ENCODE measurements at regions not wholly inside any gene's neighbourhood (a gene's known extent, or its start where the extent isn't known, plus 50 kb on each side); places are given as distances from the start of the nearest gene placed in this dataset.
A peak's percentile ranks its signal among the peaks of the same experiment; 100 is the strongest.

DNA sequence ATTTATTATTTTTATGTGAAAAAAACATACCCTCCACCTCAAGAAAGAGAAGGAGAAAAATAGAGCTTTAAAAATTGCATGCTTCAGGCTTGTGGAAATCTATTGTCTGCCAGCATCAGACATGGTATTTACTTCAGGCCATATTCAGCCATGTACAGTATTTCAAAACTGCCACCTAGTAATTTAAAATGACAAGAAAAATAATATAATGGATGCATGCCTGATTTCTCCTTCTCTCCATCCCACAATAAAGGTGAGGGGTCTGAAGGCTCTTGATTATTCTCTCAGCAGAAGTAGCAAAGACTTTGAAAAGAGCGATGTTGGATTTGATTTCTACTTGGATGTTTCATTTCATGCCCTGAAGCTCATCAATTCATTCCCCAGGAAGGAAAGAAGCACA, 250.7 kb downstream of the TBC1D4 start:
- DNase-seq: no peak

DNA sequence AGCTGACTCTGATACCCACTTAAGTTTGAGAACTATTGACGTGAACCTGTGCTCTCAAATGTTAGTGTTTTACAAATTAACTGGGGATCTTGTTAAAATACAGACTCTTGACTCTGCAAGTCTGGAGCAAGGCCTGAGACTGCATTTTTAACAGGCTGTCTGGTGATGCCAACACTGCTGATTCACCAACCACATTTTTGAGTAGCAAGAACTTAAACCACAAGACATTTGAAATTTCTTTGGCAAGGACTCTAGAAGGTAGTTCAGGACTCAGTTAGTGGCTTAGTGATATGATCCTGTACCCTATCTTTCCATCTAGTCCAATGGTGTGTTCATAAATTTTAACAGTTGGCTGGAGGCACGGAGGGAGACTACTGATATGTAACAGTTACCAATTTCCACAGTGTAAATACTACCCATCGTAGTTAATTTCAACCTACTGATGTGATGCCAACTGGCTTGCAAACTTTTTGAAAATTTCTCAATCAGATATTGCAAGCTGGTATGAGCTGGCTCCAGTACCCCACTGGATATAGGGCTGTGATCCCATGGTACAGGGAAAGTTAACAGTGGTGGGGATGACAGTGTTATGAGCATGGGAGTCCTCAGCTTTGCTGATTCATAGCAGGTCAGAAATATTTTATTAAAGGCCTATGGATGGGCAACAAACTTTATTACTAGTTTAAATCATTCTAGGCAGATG, 255.1 kb downstream of the TBC1D4 start:
- no peak for DNase-seq

DNA sequence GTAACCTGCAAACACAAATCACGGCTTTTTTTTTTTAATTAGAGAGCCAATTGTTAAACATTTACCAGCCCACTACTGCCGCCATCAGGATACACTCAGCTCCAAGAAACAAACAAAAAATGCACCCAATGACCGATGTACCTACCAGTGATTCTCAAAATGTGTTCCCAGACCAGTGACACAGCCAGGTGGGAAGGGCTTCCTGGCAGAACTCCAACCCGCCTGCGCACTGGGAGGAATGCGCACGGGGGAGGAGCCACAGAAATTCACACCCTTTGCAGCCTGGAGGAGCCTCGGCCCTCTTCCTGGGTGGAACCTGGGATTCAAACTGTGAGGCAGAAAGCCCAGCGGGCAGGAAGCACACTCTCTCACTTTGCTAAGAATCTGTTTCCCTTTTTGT, 255.9 kb downstream of the TBC1D4 start:
- peak; percentile 33 for DNase-seq

DNA sequence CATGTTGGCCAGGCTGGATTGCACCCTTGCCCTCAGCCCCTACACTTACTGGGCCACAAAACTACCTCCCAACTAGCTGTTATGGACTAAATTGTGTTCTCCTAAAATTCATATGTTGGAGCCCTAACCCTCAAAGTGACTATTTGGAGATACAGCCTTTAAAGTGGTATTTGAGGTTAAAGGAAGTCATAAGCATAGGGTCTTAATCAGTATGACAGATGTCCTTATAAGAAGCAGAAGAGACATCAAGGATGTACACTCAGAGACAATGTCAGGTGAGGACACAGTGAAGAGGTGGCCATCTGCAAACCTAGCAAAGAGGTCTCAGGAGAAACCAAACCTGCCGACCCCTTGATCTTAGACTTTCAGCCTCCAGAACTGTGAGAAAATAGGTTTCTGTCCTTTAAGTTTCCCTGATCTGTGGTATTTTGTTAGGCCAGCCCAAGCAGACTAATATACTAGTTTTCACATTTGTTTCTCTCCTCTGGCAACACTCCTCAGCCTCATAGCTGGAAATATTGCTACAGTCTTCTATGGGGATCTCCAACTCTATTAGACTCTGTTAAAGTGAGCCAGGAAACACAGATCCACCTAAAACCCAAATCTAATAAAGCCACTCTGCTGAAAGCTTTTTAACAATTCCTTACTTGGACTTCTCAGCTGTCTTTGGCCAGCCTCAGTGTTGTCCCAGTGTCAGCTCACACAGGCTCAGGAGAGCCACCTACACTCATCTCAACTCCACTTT, 256.5 kb downstream of the TBC1D4 start:
- peak; percentile 27 for DNase-seq

DNA sequence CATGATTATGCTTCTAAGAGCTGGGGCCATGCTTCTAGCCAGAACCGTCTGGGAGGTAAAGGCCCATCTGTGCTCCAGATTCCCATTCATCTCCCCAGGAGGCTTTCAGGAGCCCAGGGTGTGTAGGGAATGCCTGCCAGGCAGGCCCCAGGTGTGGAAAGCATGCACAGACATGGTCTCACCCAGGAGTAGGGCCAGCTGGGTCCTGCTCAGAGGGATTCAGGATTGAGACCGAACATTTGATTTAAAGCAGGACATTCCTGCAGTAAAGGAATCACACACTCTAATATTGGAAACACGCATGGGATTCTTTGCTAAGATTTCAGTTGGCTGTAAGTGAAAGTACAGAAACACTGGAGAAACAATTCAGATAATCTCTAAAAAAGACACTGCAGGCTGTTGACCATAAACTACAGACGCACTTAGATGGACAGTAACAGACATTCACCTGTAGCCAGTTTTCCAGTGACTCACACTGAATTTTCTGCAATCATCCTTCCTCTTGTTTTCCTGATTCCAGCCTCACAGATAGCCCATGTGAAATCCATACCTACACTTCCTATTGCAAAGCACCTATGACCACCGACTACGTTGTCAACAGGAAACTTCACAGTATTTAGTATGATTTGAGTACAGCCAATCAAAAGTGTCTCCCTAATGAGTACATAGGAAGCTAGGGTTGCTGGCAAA, 257.8 kb downstream of the TBC1D4 start:
- peak; percentile 81 for DNase-seq

DNA sequence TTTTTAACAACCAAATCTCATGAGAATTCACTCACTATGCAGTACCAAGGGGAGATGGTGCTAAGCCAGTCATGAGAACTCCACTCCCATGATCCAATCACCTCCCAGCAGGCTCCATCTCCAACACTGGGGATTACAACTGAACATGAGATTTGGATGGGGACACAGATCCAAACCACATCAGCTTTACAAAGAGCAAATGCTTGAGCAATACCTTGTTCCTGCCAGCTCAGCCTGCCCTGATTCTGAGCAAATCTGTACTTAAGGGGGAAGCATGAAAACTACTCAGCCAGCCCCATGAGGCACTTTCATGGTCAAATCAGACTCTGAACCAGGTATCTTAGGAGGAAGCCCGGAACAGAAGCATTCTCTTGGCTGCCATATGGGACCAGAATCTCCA, 259.9 kb downstream of the TBC1D4 start:
- DNase-seq: no peak

DNA sequence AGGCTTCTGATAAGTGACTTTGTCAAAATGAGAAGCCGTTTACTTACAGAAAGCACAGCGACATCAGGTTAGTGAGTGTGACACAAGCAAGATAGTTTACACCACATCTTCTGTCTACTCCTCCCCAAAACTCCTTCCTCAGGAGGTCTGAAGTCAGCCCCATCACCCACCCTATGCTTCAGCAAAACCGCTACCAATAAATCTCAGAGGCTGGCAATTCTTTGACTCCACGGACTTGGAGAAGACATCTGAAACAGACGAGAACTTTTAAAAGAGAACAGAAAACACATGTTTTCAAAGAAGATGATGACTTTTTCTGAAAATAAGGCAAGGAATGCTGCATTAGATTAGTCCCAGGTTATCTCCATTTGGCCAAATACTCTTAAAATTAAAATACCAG, 261.1 kb downstream of the TBC1D4 start:
- peak; percentile 28 for DNase-seq

DNA sequence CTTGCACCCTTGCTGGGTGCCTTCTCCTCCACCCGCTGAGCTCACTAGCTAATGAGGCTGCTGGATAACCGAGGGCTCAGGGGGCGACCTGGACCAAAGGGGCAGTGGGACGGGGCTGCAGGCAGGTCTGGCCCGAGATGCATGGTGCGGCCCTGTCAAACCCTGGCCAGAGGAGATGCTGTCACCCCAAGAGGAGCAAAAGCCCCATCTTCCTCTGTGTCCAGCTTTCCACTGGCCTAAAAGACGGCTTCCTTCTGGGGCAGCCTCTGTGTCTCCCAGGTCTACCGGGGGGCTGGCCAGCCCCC, 261.8 kb downstream of the TBC1D4 start:
- peak; percentile 35 for DNase-seq

DNA sequence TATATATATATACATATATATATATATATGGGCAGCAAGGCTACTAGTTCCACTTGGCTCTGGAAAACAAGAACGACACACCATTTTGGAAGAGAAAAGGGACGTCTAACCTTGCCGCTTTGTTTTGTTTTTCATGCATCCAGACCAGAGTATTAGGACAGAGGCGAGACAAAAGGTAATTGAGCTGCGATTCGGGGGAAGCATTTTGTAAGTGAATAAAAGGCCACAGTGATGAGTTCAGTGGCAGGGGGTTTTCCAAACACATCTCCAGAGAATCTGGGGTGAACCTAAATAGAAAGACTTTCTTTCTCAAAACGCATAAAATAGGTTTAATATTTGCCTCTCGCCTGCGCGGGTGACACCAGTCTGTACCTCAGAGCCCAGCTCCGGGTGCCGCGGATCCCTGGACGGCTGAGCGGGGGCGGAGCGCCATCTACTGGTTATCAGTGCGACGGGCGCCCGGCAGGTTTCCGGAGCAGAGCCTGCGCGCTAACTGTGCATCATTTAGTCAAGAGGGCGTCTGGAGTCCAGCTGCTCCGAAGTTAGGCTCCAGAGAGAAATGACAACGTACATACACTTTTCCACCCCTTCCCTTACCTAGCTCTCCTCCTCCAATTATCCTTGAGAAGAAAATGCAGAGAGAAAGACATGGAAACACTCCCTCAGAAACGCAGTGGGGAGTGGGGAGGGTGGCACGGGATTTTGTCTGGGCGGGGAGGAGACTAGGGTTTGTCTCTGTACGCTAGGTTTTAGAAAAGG, 262.3 kb downstream of the TBC1D4 start:
- peak; percentile 90 for DNase-seq

DNA sequence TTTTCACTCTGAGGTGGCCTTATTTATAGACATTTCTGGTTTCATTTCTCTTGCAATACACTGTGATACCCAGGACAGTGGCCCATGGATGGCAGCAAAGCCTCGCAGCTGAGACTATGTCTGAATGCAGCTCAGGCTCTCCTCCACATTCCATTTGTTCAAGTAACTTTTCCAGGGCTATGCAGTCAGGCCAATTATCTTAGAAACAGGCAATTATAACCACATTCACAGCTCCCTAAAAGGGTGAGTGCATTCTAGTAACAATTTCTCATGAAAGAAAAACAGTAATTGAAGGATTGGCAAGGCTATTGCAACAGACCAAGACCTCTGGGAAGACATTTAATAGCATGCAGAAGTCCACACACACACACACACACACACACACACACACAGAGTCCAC, 264.0 kb downstream of the TBC1D4 start:
- peak; percentile 45 for DNase-seq

DNA sequence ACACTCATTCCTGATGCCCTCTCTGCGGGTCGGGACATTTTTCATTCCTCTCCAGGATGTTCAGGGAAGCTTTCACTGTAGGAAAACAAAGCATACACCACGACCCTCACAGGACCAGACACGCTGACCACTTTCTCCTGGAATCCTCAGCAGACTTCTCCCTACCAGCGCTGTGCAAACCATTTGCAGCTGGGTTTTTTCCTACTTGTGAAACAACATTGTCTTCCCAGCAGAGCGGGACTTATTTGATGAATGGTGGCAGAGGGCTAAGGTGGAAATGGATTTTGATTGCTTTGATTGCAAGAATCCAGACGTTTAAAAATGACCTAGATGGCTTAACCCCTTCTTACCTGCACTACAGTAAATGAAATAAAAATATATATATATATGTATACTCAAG, 265.9 kb downstream of the TBC1D4 start:
- no peak for DNase-seq

DNA sequence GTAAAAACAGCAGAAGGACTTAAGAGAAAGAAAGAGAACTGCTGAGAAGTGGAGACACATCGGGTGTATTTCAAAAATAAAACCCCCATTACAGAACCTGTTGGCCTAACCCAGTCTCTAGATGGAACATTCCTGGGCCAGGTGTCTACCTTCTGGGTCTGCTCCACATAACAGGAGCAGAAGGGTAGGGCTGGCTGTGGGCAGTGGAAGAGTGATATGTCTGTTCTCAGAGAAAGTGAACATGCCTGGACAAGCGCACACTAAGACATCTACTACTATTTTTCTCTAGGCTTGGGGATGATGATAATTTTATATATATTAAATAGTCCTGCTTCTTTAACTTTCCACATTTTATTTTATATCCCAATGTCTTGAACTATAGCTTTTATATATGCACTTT, 267.1 kb downstream of the TBC1D4 start:
- DNase-seq: no peak

DNA sequence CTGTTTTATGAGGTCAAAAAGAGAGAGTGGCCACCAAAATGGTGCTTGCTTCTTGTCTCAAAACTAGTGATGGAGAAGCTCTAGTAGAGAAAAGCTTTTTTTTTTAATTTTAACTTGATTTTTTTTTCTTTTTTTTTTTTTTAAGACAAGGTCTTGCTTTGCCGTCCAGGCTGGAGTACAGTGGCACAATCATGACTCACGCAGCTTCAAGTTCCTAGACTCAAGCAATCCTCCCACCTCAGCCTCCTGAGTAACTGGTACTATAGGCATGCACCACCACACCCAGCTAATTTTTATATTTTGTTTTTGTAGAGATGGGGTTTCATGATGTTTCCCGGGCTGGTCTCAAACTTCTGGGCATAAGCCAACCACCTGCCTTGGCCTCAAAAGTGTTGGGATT, 279.0 kb downstream of the TBC1D4 start:
- no peak for DNase-seq

DNA sequence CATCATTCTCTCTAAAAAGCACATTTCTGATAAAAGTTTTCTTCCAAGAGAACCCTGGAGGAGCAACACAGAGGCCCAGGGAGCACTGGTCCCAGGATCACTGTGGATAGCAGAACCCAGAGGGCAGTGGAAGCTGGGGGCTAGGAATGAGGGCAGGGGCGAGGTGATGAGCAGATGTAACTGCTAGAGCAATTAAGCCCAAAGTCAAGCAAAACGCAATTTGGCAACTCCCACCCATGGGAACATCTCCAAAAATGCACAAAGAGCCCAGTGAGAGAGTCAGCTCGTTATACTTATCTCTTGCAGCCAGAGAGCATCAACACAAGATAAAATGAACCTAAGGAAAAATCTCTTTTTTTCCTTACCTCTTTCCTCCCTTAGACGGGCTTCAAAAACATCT, 284.2 kb downstream of the TBC1D4 start:
- DNase-seq: no peak

DNA sequence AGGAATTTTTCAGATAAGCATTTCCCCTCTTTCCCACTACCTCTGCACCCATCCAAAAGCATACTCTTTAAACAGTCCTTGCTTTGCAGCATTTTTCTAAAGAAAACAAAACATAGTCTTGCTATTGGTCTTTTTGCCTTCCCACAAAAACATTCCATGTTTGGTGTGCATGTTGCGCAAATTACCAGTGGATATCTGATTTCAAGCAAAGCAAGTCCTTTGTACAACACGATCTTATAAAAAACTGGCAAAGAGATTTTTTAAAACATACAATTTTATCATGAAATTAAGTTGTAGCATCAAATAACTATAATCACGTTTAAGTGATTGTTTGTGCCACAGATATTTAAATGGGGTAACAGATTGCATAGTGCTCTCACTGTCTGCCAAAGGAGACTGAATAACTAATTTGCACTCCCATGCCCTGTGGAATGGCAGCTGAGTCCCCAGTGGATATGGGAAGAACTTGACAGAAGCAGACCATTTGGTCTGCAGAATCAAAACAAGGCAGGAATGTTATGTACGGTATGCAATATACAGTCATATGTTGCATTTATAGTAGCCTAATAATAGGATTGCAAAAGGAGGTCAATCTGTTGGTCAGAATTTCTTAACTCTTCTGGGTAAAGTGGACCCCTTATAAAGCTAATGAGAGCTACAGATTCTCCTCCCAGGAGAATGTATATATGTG, 285.7 kb downstream of the TBC1D4 start:
- no peak for DNase-seq

DNA sequence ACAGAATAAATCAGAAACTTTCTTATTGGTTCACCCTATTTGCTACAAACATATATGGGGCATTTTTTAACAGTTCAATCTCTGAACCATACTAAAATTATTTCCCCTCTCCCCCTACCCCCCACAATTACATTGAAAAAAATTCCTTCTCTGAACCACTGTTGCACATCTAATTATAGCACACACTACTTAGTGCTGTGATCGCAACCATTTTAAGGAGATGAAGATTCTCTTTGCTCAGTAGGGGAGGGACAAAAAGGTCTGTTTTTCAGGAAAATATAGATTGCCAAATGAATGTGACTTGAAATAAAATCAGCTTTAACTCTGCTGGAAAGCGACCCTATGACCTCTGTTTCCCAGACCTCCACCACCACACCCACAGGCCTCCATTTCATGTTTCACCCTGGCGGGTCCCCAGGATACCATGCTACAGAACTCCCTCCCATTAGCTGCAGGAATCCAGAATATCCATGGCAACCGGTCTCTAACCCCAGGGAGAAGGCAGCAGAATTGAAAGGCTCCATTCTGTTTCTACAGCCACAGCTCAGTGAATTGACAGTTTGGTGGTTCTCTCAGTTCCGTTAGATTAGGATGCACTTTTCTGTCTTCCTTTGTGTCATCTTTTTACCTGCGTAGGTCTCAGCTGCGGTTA, 286.3 kb downstream of the TBC1D4 start:
- peak; percentile 64 for DNase-seq

DNA sequence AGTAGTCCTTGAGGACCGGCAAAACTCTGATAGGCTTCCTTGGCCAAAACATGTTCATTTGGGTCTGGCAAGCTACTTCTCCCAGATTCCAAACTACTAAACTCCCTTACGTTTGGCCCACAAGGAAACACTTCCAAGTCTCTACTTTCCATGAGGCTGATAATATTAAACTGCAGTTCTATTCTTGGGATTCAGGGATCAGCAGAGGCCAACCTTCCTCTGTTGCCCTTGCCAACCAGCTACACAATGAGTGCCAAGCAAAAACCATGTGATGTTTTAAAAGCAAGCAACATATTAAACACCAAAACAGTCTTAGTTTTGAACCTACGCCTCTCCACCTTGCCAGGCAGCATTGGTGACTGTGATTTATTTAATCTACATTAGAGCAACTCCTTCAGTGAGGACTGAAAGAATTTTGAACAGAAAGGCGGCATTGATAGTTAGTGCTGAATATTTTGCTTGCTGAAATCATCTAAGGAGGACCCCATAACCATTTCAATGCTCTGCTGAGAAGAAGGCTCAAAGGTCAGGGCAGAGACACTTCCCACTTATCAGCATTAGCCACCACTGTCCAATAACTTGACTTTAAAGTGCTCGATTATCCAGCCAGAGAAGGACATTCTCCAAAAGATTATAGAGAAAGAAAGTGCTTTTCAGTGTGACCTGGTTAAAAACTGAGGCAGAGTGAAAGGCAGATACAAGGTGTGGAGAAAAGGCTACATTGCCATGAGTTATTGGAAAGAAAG, 287.1 kb downstream of the TBC1D4 start:
- peak; percentile 35 for DNase-seq

DNA sequence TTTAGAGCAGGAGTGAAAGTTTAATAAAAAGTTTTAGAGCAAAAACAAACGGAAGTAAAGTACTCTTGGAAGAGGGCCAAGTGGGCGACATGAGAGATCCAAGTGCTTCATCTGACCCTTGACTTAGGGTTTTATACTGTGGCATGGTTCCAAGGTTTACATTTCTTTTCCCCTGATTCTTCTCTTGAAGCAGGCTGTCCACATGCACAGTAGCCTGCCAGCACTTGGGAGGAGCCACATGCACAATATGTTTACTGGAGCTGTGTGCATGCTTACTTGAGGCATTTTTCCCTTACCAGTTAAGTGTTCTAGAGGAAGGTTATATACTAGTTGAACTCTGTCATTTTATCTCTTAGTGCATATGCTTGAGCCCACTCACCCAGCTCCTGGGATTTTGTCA, 295.6 kb downstream of the TBC1D4 start:
- no peak for DNase-seq

DNA sequence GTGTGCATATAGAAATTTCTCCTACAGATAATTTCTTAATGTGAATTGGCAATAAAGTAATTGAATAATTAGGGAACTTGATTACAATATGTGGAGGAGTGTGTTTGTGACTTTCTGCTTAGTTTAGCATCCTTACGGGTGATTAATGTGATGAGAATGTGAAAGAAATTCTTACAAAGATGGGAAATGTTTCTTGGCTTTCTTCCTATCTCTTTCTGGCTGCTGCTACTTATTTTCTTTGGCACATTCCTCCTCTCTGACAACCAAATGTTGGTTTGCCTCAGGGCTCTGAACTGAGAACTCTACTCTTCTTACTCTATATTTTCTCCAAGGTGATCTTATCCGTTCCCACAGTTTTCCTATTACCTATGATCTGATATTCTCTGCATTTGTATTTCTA, 300.1 kb downstream of the TBC1D4 start:
- DNase-seq: no peak

DNA sequence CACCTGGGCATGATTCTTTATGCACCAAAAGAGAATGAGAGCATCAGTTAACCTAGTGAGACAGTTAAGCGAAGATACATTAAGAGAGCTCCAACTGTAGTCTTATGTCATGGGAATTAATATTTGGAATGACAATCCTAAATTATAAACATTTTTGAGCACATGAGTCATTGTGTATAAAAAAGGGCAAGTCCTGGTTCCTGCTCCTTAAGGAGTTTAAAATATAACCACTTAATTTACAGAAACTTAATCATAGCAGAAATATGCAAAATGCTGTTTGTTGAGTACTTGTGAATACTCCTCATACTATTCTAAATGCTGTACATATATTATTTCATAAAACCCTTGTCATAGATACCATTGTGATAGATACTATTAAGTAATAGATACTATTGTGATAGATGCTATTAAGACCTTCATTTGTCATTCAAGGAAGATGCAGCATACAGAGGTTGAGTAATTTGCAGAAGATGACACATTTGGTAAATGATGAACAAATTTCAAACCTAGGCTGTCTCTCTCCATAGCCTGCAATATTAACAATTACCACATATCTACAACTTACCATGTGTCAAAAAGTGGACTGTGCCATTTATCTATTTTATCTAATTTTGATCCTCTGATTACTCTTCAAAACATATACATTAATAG, 301.0 kb downstream of the TBC1D4 start:
- DNase-seq: no peak

DNA sequence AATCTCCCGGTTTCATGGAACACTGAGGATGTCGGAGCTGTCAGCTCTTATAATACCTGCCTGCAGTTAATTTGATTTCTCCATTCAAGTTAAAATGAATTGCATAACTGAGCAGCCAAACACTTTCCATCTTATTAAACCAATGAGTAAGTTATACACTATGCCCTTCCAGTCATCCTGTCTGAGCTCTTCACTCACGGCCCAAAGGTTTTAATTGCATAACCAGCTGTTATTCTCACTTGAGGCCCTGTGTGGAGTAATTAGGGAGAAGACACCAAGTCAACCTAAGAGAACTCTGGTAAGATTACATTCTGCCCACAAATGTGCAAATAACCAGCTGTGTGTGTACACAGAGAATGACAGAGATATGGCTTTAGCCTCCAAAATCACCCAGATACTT, 303.5 kb downstream of the TBC1D4 start:
- DNase-seq: no peak
